Right atrium auricular region (tissue), 2 donors: ENCODE measurements at regions not wholly inside any gene's neighbourhood (a gene's known extent, or its start where the extent isn't known, plus 50 kb on each side); places are given as distances from the start of the nearest gene placed in this dataset.

Experiments
- DNase-seq: peaks from one replicate; pipeline ENCODE4 v3.0.0-alpha.2; 2019; ENCODE audit warnings: low spot score
- H3K27ac ChIP-seq, 2 donors: fragments of 200-600 bp; sonication (generic); 1 replicate in 1 of 2; 2 replicates in 1 of 2; pipeline ENCODE4 v1.5.1; 2016 to 2019
- H3K27me3 ChIP-seq, 2 donors: fragments of 200-600 bp; sonication (generic); one replicate each; pipeline versions ENCODE4 v1.5.1 to v1.6.0; 2017 to 2019
- H3K36me3 ChIP-seq: fragments of 200-600 bp; sonication (generic); one replicate; pipeline ENCODE4 v1.5.1; 2016
- H3K4me1 ChIP-seq, 2 donors: fragments of 200-600 bp; sonication (generic); one replicate each; pipeline versions ENCODE4 v1.5.1 to v1.6.0; 2017 to 2019
- H3K4me3 ChIP-seq, 2 donors: fragments of 200-600 bp; sonication (generic); 1 replicate in 1 of 2; 2 replicates in 1 of 2; pipeline ENCODE4 v1.5.1; 2017 to 2019; ENCODE audit warnings: mild to moderate bottlenecking in 1 of 2, moderate library complexity in 1 of 2
- H3K9me3 ChIP-seq, 2 donors: fragments of 200-600 bp; sonication (generic); one replicate each; pipeline ENCODE4 v1.5.1; 2019
- CTCF ChIP-seq, 2 donors: fragments of 200-600 bp; sonication (generic); IDR thresholded peaks; one replicate each; pipeline ENCODE4 v1.5.1; 2019; ENCODE audit warnings: antibody characterized with exemption in 2 of 2

- DNase-seq, result no peak
- Histone ChIP-seq H3K36me3 (no peaks in the 10 kb centered on the region), H3K27me3 (no peaks in the 10 kb centered on the region), H3K9me3 (peaks cover 3 to 16% of the 10 kb centered on the region in 2 donors), H3K27ac (no peak overlapping the region), H3K4me3 (no peak overlapping the region), H3K4me1 (no peaks in the 10 kb centered on the region)
- no peak for TF ChIP-seq CTCF (IDR thresholded peaks at IDR 0.05)
Observed at GRCh38 chr15:70306081-70306480, 208.4 kb upstream of the TLE3 start.

- no peaks in the 10 kb centered on the region for H3K4me1 ChIP-seq
- no peak for DNase-seq
- H3K9me3 ChIP-seq, result peaks cover 3 to 16% of the 10 kb centered on the region in 2 donors
- H3K4me3 ChIP-seq, result no peak overlapping the region
- TF ChIP-seq CTCF (IDR thresholded peaks at IDR 0.05), result no peak
- no peaks in the 10 kb centered on the region for H3K27me3 ChIP-seq
- no peak overlapping the region for H3K27ac ChIP-seq
- no peaks in the 10 kb centered on the region for H3K36me3 ChIP-seq
Observed at GRCh38 chr15:70303981-70304380, 206.3 kb upstream of the TLE3 start.

GRCh38 chr15:70302360-70302759, 204.6 kb upstream of the TLE3 start:
- H3K4me1 ChIP-seq, result no peaks in the 10 kb centered on the region
- H3K27ac ChIP-seq, result no peak overlapping the region
- DNase-seq, result no peak
- H3K4me3 ChIP-seq, result no peak overlapping the region
- no peaks in the 10 kb centered on the region for H3K27me3 ChIP-seq
- peaks cover 3 to 16% of the 10 kb centered on the region in 2 donors for H3K9me3 ChIP-seq
- H3K36me3 ChIP-seq, result no peaks in the 10 kb centered on the region
- no peak for TF ChIP-seq CTCF (IDR thresholded peaks at IDR 0.05)

GRCh38 chr15:70301396-70301795, 203.7 kb upstream of the TLE3 start:
- Histone ChIP-seq H3K9me3 (peaks cover 3 to 16% of the 10 kb centered on the region in 2 donors), H3K4me3 (no peak overlapping the region), H3K36me3 (no peaks in the 10 kb centered on the region), H3K27ac (no peak overlapping the region), H3K27me3 (no peaks in the 10 kb centered on the region), H3K4me1 (no peaks in the 10 kb centered on the region)
- no peak for DNase-seq
- no peak for TF ChIP-seq CTCF (IDR thresholded peaks at IDR 0.05)

GRCh38 chr15:70299931-70300869, 202.5 kb upstream of the TLE3 start:
- no peak for DNase-seq
- H3K4me1 ChIP-seq, result no peaks in the 10 kb centered on the region
- no peak overlapping the region for H3K27ac ChIP-seq
- H3K36me3 ChIP-seq, result no peaks in the 10 kb centered on the region
- H3K9me3 ChIP-seq, result peaks cover 3 to 9% of the 10 kb centered on the region in 2 donors
- no peak for TF ChIP-seq CTCF (IDR thresholded peaks at IDR 0.05)
- no peaks in the 10 kb centered on the region for H3K27me3 ChIP-seq
- H3K4me3 ChIP-seq, result no peak overlapping the region
